ENCODE measurements at regions not wholly inside any gene's neighbourhood (a gene's known extent, or its start where the extent isn't known, plus 50 kb on each side); places are given as distances from the start of the nearest gene placed in this dataset.

DNA sequence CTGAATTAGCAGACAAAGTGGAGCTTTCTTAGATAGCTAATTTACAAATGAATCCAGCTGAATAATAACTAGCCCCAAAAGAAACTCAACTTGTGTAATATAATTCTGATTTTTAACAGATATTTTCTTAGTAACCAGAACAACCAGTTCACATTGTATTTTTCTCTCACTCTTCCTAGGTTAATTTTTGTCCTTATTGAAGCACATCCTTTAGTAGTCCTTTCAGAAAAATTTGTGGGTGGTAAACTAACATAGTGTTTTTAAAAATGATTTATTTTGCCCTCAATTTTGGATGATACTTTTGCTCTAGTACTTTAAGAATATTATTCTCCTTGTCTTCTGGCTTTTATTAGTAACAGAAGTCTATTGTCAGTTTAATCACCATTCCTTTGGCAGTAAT lies 190.6 kb upstream of the SLC39A10 start:
- Histone ChIP-seq H3K9me3 (replicated peaks; ENCODE audit: control insufficient read depth, insufficient read depth, low read length) (no peaks in the 10 kb centered on the region; the same call in 2 of the 3 replicates), H3K79me2 (ENCODE audit: control insufficient read depth, insufficient read depth, low read length) (no peaks in the 10 kb centered on the region), H3K4me2 (ENCODE audit: control insufficient read depth, insufficient read depth) (no peak overlapping the region), H3K4me1 (ENCODE audit: control insufficient read depth, insufficient read depth, low read length) (peaks cover 38% of the 10 kb centered on the region), H4K20me1 (ENCODE audit: control insufficient read depth, insufficient read depth) (no peaks in the 10 kb centered on the region), H2AFZ (ENCODE audit: control insufficient read depth, low read depth, low read length) (no peak overlapping the region), H3K27me3 (replicated peaks in 1 of 2; ENCODE audit: control insufficient read depth in 2 of 2, insufficient read depth in 2 of 2, low read length in 1 of 2) (no peaks in the 10 kb centered on the region), H3K9ac (ENCODE audit: control insufficient read depth, insufficient read depth, low read length) (no peak overlapping the region), H3K27ac (ENCODE audit: control insufficient read depth, insufficient read depth) (no peak overlapping the region), H3K36me3 (ENCODE audit: control insufficient read depth in 2 of 2, insufficient read depth in 2 of 2, low read length in 1 of 2) (no peaks in the 10 kb centered on the region), H3K4me3 (no peak overlapping the region)
- ATAC-seq (no peak), FAIRE-seq (no peak), DNase-seq (ENCODE audit: low read depth, low spot score) (no peak)
- ChIA-PET CTCF (interaction anchor here (1.2 kb wide), 1 partner anchor 33 kb away, joined by 4 read pairs; no protein-coding TSS in a partner anchor), RAD21 (ENCODE audit: unreplicated experiment) (no interaction called here), SMC1A (ENCODE audit: uncharacterized antibody, unreplicated experiment) (interaction anchor here (1.0 to 3.3 kb wide), 5 partner anchors 12 to 146 kb away, joined by 3 to 7 read pairs (median 4); no protein-coding TSS in a partner anchor), POLR2A (no interaction called here)
- no TSS peak for BruUV-seq (replicated peaks)
- TF ChIP-seq RB1 (IDR thresholded peaks at IDR 0.05; ENCODE audit: borderline replicate concordance) (no peak), LARP7 (IDR thresholded peaks at IDR 0.05) (no peak), CBX5 (IDR thresholded peaks at IDR 0.05; ENCODE audit: low read depth) (no peak), NR2C1 (IDR thresholded peaks at IDR 0.05) (no peak), SREBF1 (IDR thresholded peaks at IDR 0.05; ENCODE audit: low read length) (no peak), IKZF2 (IDR thresholded peaks at IDR 0.05) (no peak), KDM1A (IDR thresholded peaks at IDR 0.05; ENCODE audit: borderline replicate concordance) (no peak), POLR2A (IDR thresholded peaks at IDR 0.05; ENCODE audit: low read depth, low read length) (no peak), POU2F2 (IDR thresholded peaks at IDR 0.05; ENCODE audit: borderline replicate concordance, low read depth, low read length) (no peak), MYB (IDR thresholded peaks at IDR 0.05; ENCODE audit: borderline replicate concordance, low read depth, low read length) (no peak), GATAD2B (conservative IDR thresholded peaks at IDR 0.05; ENCODE audit: low read depth) (no peak), ZSCAN29 (IDR thresholded peaks at IDR 0.05) (no peak), KLF5 (IDR thresholded peaks at IDR 0.05; ENCODE audit: partially characterized antibody) (no peak), DPF2 (IDR thresholded peaks at IDR 0.05) (no peak), ZBED1 (IDR thresholded peaks at IDR 0.05; ENCODE audit: borderline replicate concordance) (no peak), MEF2A (IDR thresholded peaks at IDR 0.05; ENCODE audit: insufficient read depth, low read depth, low read length) (no peak), SPI1 (IDR thresholded peaks at IDR 0.05; ENCODE audit: borderline replicate concordance, insufficient read depth, low read depth, low read length) (no peak), PAX5 (IDR thresholded peaks at IDR 0.05; ENCODE audit: borderline replicate concordance, low read depth, low read length) (no peak), MTA3 (IDR thresholded peaks at IDR 0.05; ENCODE audit: borderline replicate concordance, low read length) (no peak)
- TF ChIP-seq, protein P1, sequence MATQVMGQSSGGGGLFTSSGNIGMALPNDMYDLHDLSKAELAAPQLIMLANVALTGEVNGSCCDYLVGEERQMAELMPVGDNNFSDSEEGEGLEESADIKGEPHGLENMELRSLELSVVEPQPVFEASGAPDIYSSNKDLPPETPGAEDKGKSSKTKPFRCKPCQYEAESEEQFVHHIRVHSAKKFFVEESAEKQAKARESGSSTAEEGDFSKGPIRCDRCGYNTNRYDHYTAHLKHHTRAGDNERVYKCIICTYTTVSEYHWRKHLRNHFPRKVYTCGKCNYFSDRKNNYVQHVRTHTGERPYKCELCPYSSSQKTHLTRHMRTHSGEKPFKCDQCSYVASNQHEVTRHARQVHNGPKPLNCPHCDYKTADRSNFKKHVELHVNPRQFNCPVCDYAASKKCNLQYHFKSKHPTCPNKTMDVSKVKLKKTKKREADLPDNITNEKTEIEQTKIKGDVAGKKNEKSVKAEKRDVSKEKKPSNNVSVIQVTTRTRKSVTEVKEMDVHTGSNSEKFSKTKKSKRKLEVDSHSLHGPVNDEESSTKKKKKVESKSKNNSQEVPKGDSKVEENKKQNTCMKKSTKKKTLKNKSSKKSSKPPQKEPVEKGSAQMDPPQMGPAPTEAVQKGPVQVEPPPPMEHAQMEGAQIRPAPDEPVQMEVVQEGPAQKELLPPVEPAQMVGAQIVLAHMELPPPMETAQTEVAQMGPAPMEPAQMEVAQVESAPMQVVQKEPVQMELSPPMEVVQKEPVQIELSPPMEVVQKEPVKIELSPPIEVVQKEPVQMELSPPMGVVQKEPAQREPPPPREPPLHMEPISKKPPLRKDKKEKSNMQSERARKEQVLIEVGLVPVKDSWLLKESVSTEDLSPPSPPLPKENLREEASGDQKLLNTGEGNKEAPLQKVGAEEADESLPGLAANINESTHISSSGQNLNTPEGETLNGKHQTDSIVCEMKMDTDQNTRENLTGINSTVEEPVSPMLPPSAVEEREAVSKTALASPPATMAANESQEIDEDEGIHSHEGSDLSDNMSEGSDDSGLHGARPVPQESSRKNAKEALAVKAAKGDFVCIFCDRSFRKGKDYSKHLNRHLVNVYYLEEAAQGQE (IDR thresholded peaks at IDR 0.05; ENCODE audit: low read depth, low read length), result no peak
- in situ Hi-C loops (cut with MboI), result no loop called here
- intact Hi-C loops (cut with micrococcal nuclease; ENCODE audit: unreplicated experiment), result no loop called here

Data from GM12878 (cell line).